GM12874 (cell line): ENCODE measurements at regions not wholly inside any gene's neighbourhood (a gene's known extent, or its start where the extent isn't known, plus 50 kb on each side); places are given as distances from the start of the nearest gene placed in this dataset.

Experiments used
- TF ChIP-seq, protein P1 (sequence below): IDR thresholded peaks from 2 replicates; pipeline ENCODE4 v1.5.1; 2011; ENCODE audit warnings: low read depth, mild to moderate bottlenecking, control low read depth, low read length, moderate library complexity; ENCODE audit not compliant: insufficient read depth

DNA sequence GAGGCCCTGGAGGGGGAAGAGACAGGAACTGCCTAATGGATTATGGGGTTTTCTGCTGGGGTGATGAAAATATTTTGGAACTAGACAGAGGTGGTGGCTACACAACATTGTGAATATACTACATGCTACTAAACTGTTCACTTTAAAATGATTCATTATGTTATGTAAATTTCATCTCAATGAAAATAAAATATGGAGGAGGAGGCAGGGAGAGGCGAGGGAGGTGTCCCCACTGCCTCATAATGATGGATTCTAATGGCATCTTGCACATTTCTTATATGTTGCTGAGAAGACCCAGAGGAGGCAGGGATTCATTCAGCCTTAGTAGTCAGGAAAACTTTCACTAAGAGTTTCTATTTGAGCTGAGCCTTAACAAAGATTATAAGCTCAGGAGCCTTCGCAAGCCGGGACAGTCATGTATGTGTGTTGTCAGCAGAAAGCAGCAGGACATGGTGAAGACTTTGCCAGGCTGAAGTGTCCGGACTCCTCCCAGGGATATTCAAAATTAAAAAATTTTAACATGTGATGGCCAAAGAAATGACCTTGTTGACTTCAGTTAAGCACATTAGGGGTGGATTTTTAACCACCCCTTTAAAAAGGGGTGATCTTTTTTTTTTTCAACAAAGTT, 158.6 kb upstream of the PCSK2 start:
- TF ChIP-seq, protein P1, sequence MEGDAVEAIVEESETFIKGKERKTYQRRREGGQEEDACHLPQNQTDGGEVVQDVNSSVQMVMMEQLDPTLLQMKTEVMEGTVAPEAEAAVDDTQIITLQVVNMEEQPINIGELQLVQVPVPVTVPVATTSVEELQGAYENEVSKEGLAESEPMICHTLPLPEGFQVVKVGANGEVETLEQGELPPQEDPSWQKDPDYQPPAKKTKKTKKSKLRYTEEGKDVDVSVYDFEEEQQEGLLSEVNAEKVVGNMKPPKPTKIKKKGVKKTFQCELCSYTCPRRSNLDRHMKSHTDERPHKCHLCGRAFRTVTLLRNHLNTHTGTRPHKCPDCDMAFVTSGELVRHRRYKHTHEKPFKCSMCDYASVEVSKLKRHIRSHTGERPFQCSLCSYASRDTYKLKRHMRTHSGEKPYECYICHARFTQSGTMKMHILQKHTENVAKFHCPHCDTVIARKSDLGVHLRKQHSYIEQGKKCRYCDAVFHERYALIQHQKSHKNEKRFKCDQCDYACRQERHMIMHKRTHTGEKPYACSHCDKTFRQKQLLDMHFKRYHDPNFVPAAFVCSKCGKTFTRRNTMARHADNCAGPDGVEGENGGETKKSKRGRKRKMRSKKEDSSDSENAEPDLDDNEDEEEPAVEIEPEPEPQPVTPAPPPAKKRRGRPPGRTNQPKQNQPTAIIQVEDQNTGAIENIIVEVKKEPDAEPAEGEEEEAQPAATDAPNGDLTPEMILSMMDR = no peak

DNA sequence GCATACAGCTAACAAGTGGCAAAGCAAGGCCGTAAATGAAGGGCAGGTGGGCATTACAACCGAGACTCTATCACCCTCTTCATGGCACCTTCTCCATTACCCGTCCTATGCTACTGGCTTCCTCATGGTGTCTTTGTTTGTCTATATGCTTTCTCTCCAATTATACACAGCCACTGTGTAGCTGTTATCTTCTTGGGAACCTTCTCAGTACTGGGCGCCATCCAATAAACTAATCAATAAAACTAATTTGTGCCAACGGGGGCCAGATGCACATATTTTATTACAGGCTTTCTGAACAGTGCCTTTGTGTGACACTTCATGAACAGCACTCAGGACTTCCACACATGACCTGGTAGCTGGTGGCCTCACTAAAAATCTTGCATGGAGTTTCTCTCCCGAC, 149.8 kb upstream of the PCSK2 start:
- TF ChIP-seq, protein P1 = no peak

DNA sequence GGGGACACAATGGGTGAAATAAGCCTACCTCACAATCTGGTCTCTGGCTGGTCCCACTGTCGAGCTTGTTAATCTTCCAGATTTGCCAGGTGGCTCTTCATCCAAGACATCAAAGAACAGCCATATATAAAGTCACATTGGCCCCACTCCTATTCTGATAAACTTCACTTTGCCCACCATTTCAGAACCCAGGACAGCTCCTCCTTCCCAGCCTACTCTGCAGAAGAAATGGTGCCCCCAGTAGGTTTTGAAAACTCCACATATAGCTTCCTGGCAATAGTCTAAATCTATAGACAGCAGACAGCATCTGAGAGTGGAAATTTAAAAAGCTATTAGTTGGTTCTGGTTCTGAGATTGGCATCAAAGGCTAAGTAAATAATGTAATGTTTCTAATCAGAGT, 143.1 kb upstream of the PCSK2 start:
- TF ChIP-seq, protein P1 = no peak

DNA sequence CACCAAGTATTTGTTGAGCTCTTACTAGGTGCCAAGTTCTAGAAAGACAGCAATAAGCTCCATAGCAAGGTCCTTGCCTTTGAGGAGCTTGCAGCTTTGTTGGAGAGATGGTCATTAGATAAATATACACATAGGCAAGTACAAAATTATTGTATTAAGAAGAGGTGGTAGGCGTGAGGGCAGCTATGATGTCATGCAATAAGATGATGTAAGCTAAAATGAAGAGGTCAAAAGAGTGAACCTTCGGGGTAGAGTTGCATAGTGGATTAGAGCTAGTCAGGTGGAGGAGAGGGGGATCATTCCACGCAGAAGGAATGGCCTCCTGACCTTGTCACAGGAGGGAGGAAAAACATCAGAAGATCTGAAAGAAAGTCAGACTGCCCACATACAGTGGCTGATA, 141.9 kb upstream of the PCSK2 start:
- TF ChIP-seq, protein P1 = no peak

DNA sequence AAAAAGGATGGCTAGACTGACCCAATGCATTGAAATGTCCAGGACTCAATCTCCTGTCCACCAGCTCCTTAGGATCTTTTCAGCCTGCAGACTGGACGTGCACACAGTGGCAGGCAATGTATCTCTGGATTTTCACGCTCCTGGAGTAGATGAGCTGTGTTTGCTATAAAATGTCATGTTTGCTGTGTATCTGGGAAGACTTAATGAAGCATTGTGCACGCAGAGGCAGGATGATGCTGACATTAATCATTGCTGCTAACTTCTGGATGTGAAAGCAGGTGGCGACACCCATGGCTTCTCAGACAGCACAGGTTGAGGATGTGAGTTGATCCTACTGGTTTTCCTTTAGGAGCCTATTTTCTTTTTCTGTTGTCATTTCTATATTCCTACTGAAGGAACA, 133.1 kb upstream of the PCSK2 start:
- TF ChIP-seq, protein P1 = no peak

DNA sequence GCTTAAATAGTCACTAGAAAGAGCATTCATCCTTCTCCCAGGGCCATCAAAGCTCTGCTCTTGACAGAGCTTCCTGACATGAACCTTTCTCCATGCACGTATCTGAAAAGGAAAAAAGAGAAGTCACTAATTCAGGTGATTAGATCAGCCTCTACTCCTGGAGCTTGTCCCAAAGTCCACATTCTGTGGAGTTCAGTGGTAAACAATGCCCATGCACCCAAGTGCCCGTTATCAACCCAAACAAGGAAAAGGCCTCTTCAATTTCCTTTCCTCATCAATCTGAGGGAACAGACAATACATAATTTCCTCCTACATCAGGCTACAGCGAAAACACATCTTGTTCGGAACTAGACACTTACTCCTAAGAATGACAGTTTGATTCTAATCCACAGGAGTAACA, 129.2 kb upstream of the PCSK2 start:
- TF ChIP-seq, protein P1 = no peak

DNA sequence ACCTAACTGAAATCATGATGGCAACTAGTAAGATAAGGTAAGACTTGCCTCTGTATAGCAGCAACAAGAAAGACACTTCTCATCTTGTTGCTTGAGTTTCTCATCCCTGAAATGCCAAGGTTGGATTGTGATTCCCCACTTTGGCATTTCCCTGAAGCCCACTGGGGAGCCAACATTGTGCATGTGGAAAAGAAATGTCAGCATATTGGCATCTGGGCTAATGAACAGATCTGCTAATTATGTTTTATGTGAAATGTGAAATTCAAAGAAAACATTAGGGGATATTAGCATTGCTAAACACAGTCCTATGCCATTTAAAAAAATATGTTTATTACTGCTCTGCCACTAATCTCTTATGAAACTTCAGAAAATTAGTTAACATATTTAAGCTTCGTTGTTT, 126.3 kb upstream of the PCSK2 start:
- TF ChIP-seq, protein P1 = no peak
